Activated CD8-positive, alpha-beta T cell treated with anti-CD3 and anti-CD28 coated beads for 36 hours (primary cell): ENCODE measurements at regions not wholly inside any gene's neighbourhood (a gene's known extent, or its start where the extent isn't known, plus 50 kb on each side); places are given as distances from the start of the nearest gene placed in this dataset.

Source experiments
- ATAC-seq: fragments of 200-7000 bp; cut with Tn5 transposase; one replicate; pipeline ENCODE4 v1.10.0; 2021; ENCODE audit warnings: mild to moderate bottlenecking, moderate library complexity
- CTCF ChIA-PET: fragments of 350-600 bp; sonication (Branson Sonifier 250); formaldehyde crosslinking; loops from one replicate; lab custom pipeline; 2021; ENCODE audit warnings: antibody characterized with exemption; lab: Charles Lee
- POLR2A ChIA-PET: fragments of 350-600 bp; sonication (Branson Sonifier 250); formaldehyde crosslinking; loops from one replicate; lab custom pipeline; 2021; ENCODE audit warnings: antibody characterized with exemption; lab: Charles Lee
- DNase-seq: peaks from one replicate; pipeline ENCODE4 v3.0.0-alpha.2; 2020
- H3K27ac Mint-ChIP-seq: one replicate; pipeline ENCODE4 v1.8.0; 2021; ENCODE audit warnings: mild to moderate bottlenecking, mixed read lengths
- H3K27me3 Mint-ChIP-seq: one replicate; pipeline ENCODE4 v1.8.0; 2021; ENCODE audit warnings: mixed read lengths
- H3K36me3 Mint-ChIP-seq: one replicate; pipeline ENCODE4 v1.8.0; 2021; ENCODE audit warnings: low read depth, mixed read lengths
- H3K4me1 Mint-ChIP-seq: one replicate; pipeline ENCODE4 v1.8.0; 2021; ENCODE audit warnings: low read depth, mixed read lengths
- H3K4me3 Mint-ChIP-seq: one replicate; pipeline ENCODE4 v1.8.0; 2021; ENCODE audit warnings: mild to moderate bottlenecking, moderate library complexity, mixed read lengths
- H3K9me3 Mint-ChIP-seq: one replicate; pipeline ENCODE4 v1.8.0; 2021; ENCODE audit warnings: mixed read lengths
- CTCF ChIP-seq: fragments of 200-600 bp; IDR thresholded peaks from one replicate; pipeline ENCODE4 v1.8.0; 2022; ENCODE audit warnings: antibody characterized with exemption, mild to moderate bottlenecking
- intact Hi-C: fragments of 100-400 bp; cut with micrococcal nuclease; formaldehyde crosslinking; loops from one replicate; pipeline ENCODE4 v1.10.0; 2022

- no peak for ATAC-seq
- ChIA-PET POLR2A (no interaction called here), CTCF (interaction anchor here (0.9 kb wide), 1 partner anchor 536 kb away, joined by 3 read pairs; no protein-coding TSS in a partner anchor)
- DNase-seq = no peak
- Mint-ChIP-seq H3K4me1 (no peaks in the 10 kb centered on the region), H3K4me3 (no peak overlapping the region), H3K9me3 (no peaks in the 10 kb centered on the region), H3K36me3 (no peaks in the 10 kb centered on the region), H3K27me3 (no peaks in the 10 kb centered on the region), H3K27ac (no peak overlapping the region)
- no peak for TF ChIP-seq CTCF
- intact Hi-C loops = no loop called here
Measured at GRCh38 chr9:73270967-73271721, 119.5 kb downstream of the ANXA1 start.

- H3K9me3 Mint-ChIP-seq = no peaks in the 10 kb centered on the region
- ChIA-PET POLR2A (interaction anchor here (0.7 kb wide), 1 partner anchor 233 kb away, joined by 3 read pairs; no protein-coding TSS in a partner anchor), CTCF (no interaction called here)
- H3K27me3 Mint-ChIP-seq = peaks cover 3% of the 10 kb centered on the region
- no peaks in the 10 kb centered on the region for H3K4me1 Mint-ChIP-seq
- no peak overlapping the region for H3K4me3 Mint-ChIP-seq
- no peak overlapping the region for H3K27ac Mint-ChIP-seq
- TF ChIP-seq CTCF = no peak
- DNase-seq (no peak), ATAC-seq (no peak)
- intact Hi-C loops = no loop called here
- H3K36me3 Mint-ChIP-seq = no peaks in the 10 kb centered on the region
Measured at GRCh38 chr9:73280113-73280512, 128.4 kb downstream of the ANXA1 start.

- no peaks in the 10 kb centered on the region for H3K36me3 Mint-ChIP-seq
- no peak for DNase-seq
- H3K27ac Mint-ChIP-seq = no peak overlapping the region
- no peak overlapping the region for H3K4me3 Mint-ChIP-seq
- POLR2A ChIA-PET = no interaction called here
- intact Hi-C loops = no loop called here
- peaks cover 3% of the 10 kb centered on the region for H3K27me3 Mint-ChIP-seq
- no peak for ATAC-seq
- H3K4me1 Mint-ChIP-seq = no peaks in the 10 kb centered on the region
- no peak for TF ChIP-seq CTCF
- CTCF ChIA-PET = no interaction called here
- H3K9me3 Mint-ChIP-seq = no peaks in the 10 kb centered on the region
Measured at GRCh38 chr9:73284377-73284776, 132.7 kb downstream of the ANXA1 start.

GRCh38 chr9:73294336-73294735 lies 142.7 kb downstream of the ANXA1 start:
- ATAC-seq = no peak
- no peaks in the 10 kb centered on the region for H3K4me1 Mint-ChIP-seq
- H3K36me3 Mint-ChIP-seq = no peaks in the 10 kb centered on the region
- no peak for DNase-seq
- intact Hi-C loops = loop anchor here (10.0 kb wide), 1 partner anchor 60 kb away; no protein-coding TSS in a partner anchor
- H3K27me3 Mint-ChIP-seq = no peaks in the 10 kb centered on the region
- no peak overlapping the region for H3K4me3 Mint-ChIP-seq
- H3K9me3 Mint-ChIP-seq = peaks cover 10% of the 10 kb centered on the region
- H3K27ac Mint-ChIP-seq = no peak overlapping the region
- TF ChIP-seq CTCF = no peak
- POLR2A ChIA-PET = no interaction called here
- CTCF ChIA-PET = no interaction called here

- DNase-seq (no peak), ATAC-seq (no peak)
- Mint-ChIP-seq H3K4me1 (no peaks in the 10 kb centered on the region), H3K27ac (no peak overlapping the region), H3K36me3 (no peaks in the 10 kb centered on the region), H3K4me3 (no peak overlapping the region), H3K27me3 (no peaks in the 10 kb centered on the region), H3K9me3 (no peaks in the 10 kb centered on the region)
- POLR2A ChIA-PET = no interaction called here
- CTCF ChIA-PET = no interaction called here
- no peak for TF ChIP-seq CTCF
- intact Hi-C loops = no loop called here
Measured at GRCh38 chr9:73325983-73326382, 174.3 kb downstream of the ANXA1 start.
